ENCODE measurements at regions not wholly inside any gene's neighbourhood (a gene's known extent, or its start where the extent isn't known, plus 50 kb on each side); places are given as distances from the start of the nearest gene placed in this dataset.

DNA sequence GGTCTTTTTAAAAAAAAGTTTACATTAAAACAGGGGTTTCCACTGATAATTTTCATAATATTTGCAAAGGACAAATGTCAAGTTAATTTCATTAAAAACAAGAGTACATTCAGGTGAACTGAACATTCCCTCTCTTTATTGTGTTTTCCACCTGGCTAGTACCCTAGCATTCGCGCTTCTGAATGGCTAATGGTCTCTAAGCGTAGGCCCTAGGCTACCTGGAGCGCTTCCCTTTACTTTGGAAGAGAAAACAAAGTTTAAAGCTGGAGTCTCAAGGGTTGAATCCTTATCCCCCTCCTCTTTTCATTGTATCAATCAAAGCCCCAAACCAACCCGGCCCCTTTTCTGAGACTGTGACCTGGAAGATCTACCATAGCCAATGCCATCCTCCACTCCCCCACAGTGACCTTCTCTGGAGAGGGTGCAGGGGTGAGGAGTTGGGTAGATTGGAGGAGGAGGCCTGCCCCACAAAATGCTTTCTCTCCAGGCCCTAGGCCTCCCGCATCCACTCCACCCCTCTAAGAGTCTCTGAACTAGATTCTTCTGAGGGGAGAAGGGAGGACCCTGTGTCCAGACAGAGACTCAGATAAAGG, 73.3 kb upstream of the TBCA start:
- TF ChIP-seq CTCF (IDR thresholded peaks at IDR 0.05) = no peak
- no peak for TF ChIP-seq POLR2A (IDR thresholded peaks at IDR 0.05)

Measured in testis (tissue), 2 donors.